ENCODE measurements at regions not wholly inside any gene's neighbourhood (a gene's known extent, or its start where the extent isn't known, plus 50 kb on each side); places are given as distances from the start of the nearest gene placed in this dataset.

GRCh38 chr4:148694702-148695101, 252.5 kb upstream of the NR3C2 start:
- no peak for TF ChIP-seq EZH2phosphoT487 (conservative IDR thresholded peaks at IDR 0.05; ENCODE audit: low read length)
- no peak for TF ChIP-seq CTCF (IDR thresholded peaks at IDR 0.05; ENCODE audit: insufficient read depth, low read length, poor library complexity, severe bottlenecking)
- H3K9me3 ChIP-seq (ENCODE audit: insufficient read depth, low read length): no peaks in the 10 kb centered on the region
- H3K9me2 ChIP-seq (replicated peaks; ENCODE audit: insufficient read depth, low read length): no peaks in the 10 kb centered on the region
- H3K79me2 ChIP-seq (ENCODE audit: insufficient read depth, low read length): no peaks in the 10 kb centered on the region
- no peaks in the 10 kb centered on the region for H4K20me1 ChIP-seq (ENCODE audit: low read depth, low read length)
- H3K36me3 ChIP-seq (ENCODE audit: low read length): no peaks in the 10 kb centered on the region
- no peak overlapping the region for H3K9ac ChIP-seq (ENCODE audit: low read length)
- H3F3A ChIP-seq (ENCODE audit: insufficient read depth): no peaks in the 10 kb centered on the region
- no peak overlapping the region for H3K4me3 ChIP-seq (ENCODE audit: insufficient read depth, low read length, poor library complexity, severe bottlenecking)
- H3K4me2 ChIP-seq (ENCODE audit: low read depth, low read length, poor library complexity, severe bottlenecking): no peak overlapping the region
- no peaks in the 10 kb centered on the region for H3K27me3 ChIP-seq (ENCODE audit: low read length)
- no peak overlapping the region for H2AFZ ChIP-seq (ENCODE audit: low read depth, low read length, severe bottlenecking)
- no peak overlapping the region for H3K27ac ChIP-seq (ENCODE audit: low read depth, low read length)

GRCh38 chr4:148693913-148694649, 251.9 kb upstream of the NR3C2 start:
- H4K20me1 ChIP-seq (ENCODE audit: low read depth, low read length): no peaks in the 10 kb centered on the region
- no peak overlapping the region for H3K9ac ChIP-seq (ENCODE audit: low read length)
- no peaks in the 10 kb centered on the region for H3K9me3 ChIP-seq (ENCODE audit: insufficient read depth, low read length)
- no peaks in the 10 kb centered on the region for H3F3A ChIP-seq (ENCODE audit: insufficient read depth)
- H3K36me3 ChIP-seq (ENCODE audit: low read length): no peaks in the 10 kb centered on the region
- H3K79me2 ChIP-seq (ENCODE audit: insufficient read depth, low read length): no peaks in the 10 kb centered on the region
- no peaks in the 10 kb centered on the region for H3K9me2 ChIP-seq (replicated peaks; ENCODE audit: insufficient read depth, low read length)
- no peak for TF ChIP-seq CTCF (IDR thresholded peaks at IDR 0.05; ENCODE audit: insufficient read depth, low read length, poor library complexity, severe bottlenecking)
- no peak for TF ChIP-seq EZH2phosphoT487 (conservative IDR thresholded peaks at IDR 0.05; ENCODE audit: low read length)
- H3K27ac ChIP-seq (ENCODE audit: low read depth, low read length): no peak overlapping the region
- H3K4me2 ChIP-seq (ENCODE audit: low read depth, low read length, poor library complexity, severe bottlenecking): no peak overlapping the region
- no peak overlapping the region for H2AFZ ChIP-seq (ENCODE audit: low read depth, low read length, severe bottlenecking)
- no peak overlapping the region for H3K4me3 ChIP-seq (ENCODE audit: insufficient read depth, low read length, poor library complexity, severe bottlenecking)
- H3K27me3 ChIP-seq (ENCODE audit: low read length): no peaks in the 10 kb centered on the region

DNA sequence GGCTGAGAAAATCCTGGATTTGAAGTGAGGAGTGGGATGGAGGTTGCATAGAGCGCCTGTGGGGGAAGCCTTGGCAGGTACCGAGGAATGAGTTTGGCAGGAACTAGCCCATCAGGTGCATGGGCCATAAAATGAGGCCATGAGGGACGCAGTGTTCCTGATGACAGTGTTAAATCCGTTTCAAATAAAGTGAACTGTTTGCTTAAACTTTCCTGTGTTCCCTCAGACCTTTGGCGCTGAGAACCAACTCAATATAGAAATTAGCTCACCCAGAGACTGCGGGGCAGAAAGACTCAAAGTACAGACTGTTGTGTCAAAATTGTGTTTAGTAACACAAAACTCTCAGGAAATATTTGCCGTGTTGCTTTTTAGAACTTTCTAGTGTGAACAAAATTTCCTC, 250.0 kb upstream of the NR3C2 start:
- TF ChIP-seq EZH2phosphoT487 (conservative IDR thresholded peaks at IDR 0.05; ENCODE audit: low read length): no peak
- TF ChIP-seq CTCF (IDR thresholded peaks at IDR 0.05; ENCODE audit: insufficient read depth, low read length, poor library complexity, severe bottlenecking): no peak
- no peak overlapping the region for H3K9ac ChIP-seq (ENCODE audit: low read length)
- no peak overlapping the region for H2AFZ ChIP-seq (ENCODE audit: low read depth, low read length, severe bottlenecking)
- no peaks in the 10 kb centered on the region for H4K20me1 ChIP-seq (ENCODE audit: low read depth, low read length)
- H3K9me2 ChIP-seq (replicated peaks; ENCODE audit: insufficient read depth, low read length): no peaks in the 10 kb centered on the region
- H3K27ac ChIP-seq (ENCODE audit: low read depth, low read length): no peak overlapping the region
- no peaks in the 10 kb centered on the region for H3K9me3 ChIP-seq (ENCODE audit: insufficient read depth, low read length)
- no peak overlapping the region for H3K4me2 ChIP-seq (ENCODE audit: low read depth, low read length, poor library complexity, severe bottlenecking)
- H3K4me3 ChIP-seq (ENCODE audit: insufficient read depth, low read length, poor library complexity, severe bottlenecking): no peak overlapping the region
- no peaks in the 10 kb centered on the region for H3K79me2 ChIP-seq (ENCODE audit: insufficient read depth, low read length)
- no peaks in the 10 kb centered on the region for H3K36me3 ChIP-seq (ENCODE audit: low read length)
- H3F3A ChIP-seq (ENCODE audit: insufficient read depth): no peaks in the 10 kb centered on the region
- no peaks in the 10 kb centered on the region for H3K27me3 ChIP-seq (ENCODE audit: low read length)
